Esophagus squamous epithelium (tissue), 5 donors: ENCODE measurements at regions not wholly inside any gene's neighbourhood (a gene's known extent, or its start where the extent isn't known, plus 50 kb on each side); places are given as distances from the start of the nearest gene placed in this dataset.

Experiments used
- DNase-seq: peaks from one replicate; lab custom pipeline; 2025; lab: John Stamatoyannopoulos, UW
- H3K27ac ChIP-seq, 4 donors: fragments of 200-600 bp; sonication (generic); one replicate each; pipeline ENCODE4 v1.5.1; 2016 to 2019; ENCODE audit warnings: mild to moderate bottlenecking in 1 of 4
- H3K27me3 ChIP-seq, 4 donors: fragments of 200-600 bp; sonication (generic); 1 replicate in 3 of 4; 2 replicates in 1 of 4; pipeline versions ENCODE4 v1.5.1 to v1.6.0; 2017 to 2021; ENCODE audit warnings: antibody characterized with exemption in 1 of 4
- H3K36me3 ChIP-seq, 3 donors: fragments of 200-600 bp; sonication (generic); one replicate each; pipeline ENCODE4 v1.5.1; 2016 to 2019
- H3K4me1 ChIP-seq, 3 donors: fragments of 200-600 bp; sonication (generic); one replicate each; pipeline ENCODE4 v1.5.1; 2017 to 2019
- H3K4me3 ChIP-seq, 4 donors: fragments of 200-600 bp; sonication (generic); 1 replicate in 3 of 4; 2 replicates in 1 of 4; pipeline ENCODE4 v1.5.1; 2016 to 2019; ENCODE audit warnings: mild to moderate bottlenecking in 2 of 4, moderate library complexity in 1 of 4
- H3K9me3 ChIP-seq, 3 donors: fragments of 200-600 bp; sonication (generic); one replicate each; pipeline ENCODE4 v1.5.1; 2016 to 2019
- CTCF ChIP-seq, 6 experiments: fragments of 450-650 bp in 4 of 6; fragments of 200-600 bp in 2 of 6; sonication (generic) in 2 of 6; IDR thresholded peaks; one replicate each; pipeline ENCODE4 v1.5.1; 2016 to 2019; ENCODE audit warnings: antibody characterized with exemption in 6 of 6, mild to moderate bottlenecking in 4 of 6, moderate library complexity in 4 of 6
- POLR2A ChIP-seq, 4 donors: fragments of 450-650 bp; IDR thresholded peaks; one replicate each; pipeline ENCODE4 v1.6.1; 2017; ENCODE audit warnings: antibody characterized with exemption in 4 of 4, mild to moderate bottlenecking in 4 of 4, moderate library complexity in 3 of 4
- WGBS, 2 donors: methylation state at CpG; one replicate each; pipeline ENCODE4 v1.1.5; 2018; 5-methylcytosine and 5-hydroxymethylcytosine counted together
- intact Hi-C: fragments of 100-400 bp; cut with DNase I; formaldehyde crosslinking; loops from one replicate; pipeline ENCODE4 v1.15.0; 2022
- donor health status: DM: yes; HTN: yes; CAD: no.

GRCh38 chr18:29003194-29003593 lies 826.3 kb upstream of the CDH2 start:
- H3K27me3 ChIP-seq: no peaks in the 10 kb centered on the region
- intact Hi-C loops: no loop called here

GRCh38 chr18:29002747-29003146 lies 825.8 kb upstream of the CDH2 start:
- no peak for TF ChIP-seq POLR2A (IDR thresholded peaks at IDR 0.05)
- TF ChIP-seq CTCF (IDR thresholded peaks at IDR 0.05): no peak
- no peak for DNase-seq
- Histone ChIP-seq H3K4me1 (no peaks in the 10 kb centered on the region), H3K27me3 (no peaks in the 10 kb centered on the region), H3K4me3 (no peak overlapping the region), H3K9me3 (no peaks in the 10 kb centered on the region), H3K36me3 (no peaks in the 10 kb centered on the region), H3K27ac (no peak overlapping the region)
- 58 to 60% methylated on average over 8 of the region's 8 CpGs for WGBS, 2 donors
- intact Hi-C loops: no loop called here

More at GRCh38 chr18:29003194-29003593, 826.3 kb upstream of the CDH2 start:
- DNase-seq: no peak
- WGBS, 2 donors: 71 to 86% methylated on average over 2 of the region's 2 CpGs
- H3K36me3 ChIP-seq: no peaks in the 10 kb centered on the region
- H3K27ac ChIP-seq: no peak overlapping the region
- no peak for TF ChIP-seq POLR2A (IDR thresholded peaks at IDR 0.05)
- TF ChIP-seq CTCF (IDR thresholded peaks at IDR 0.05): no peak
- H3K4me1 ChIP-seq: no peaks in the 10 kb centered on the region
- H3K4me3 ChIP-seq: no peak overlapping the region
- no peaks in the 10 kb centered on the region for H3K9me3 ChIP-seq

- Histone ChIP-seq H3K36me3 (no peaks in the 10 kb centered on the region), H3K4me3 (no peak overlapping the region), H3K9me3 (no peaks in the 10 kb centered on the region), H3K4me1 (no peaks in the 10 kb centered on the region), H3K27ac (no peak overlapping the region), H3K27me3 (no peaks in the 10 kb centered on the region)
- intact Hi-C loops: no loop called here
- WGBS, 2 donors: 77 to 88% methylated on average over 1 of the region's 1 CpG
- no peak for DNase-seq
- TF ChIP-seq CTCF (IDR thresholded peaks at IDR 0.05) (no peak), POLR2A (IDR thresholded peaks at IDR 0.05) (no peak)
Measured at GRCh38 chr18:28999726-29000125, 822.8 kb upstream of the CDH2 start.

- no peak for TF ChIP-seq CTCF (IDR thresholded peaks at IDR 0.05)
- no peak for TF ChIP-seq POLR2A (IDR thresholded peaks at IDR 0.05)
- Histone ChIP-seq H3K27ac (no peak overlapping the region), H3K9me3 (no peaks in the 10 kb centered on the region), H3K27me3 (no peaks in the 10 kb centered on the region), H3K4me1 (no peaks in the 10 kb centered on the region), H3K36me3 (no peaks in the 10 kb centered on the region), H3K4me3 (no peak overlapping the region)
- DNase-seq: no peak
- intact Hi-C loops: no loop called here
Measured at GRCh38 chr18:28995319-28995718, 818.4 kb upstream of the CDH2 start.

- H3K4me3 ChIP-seq: no peak overlapping the region
- no peak for DNase-seq
- WGBS, 2 donors: 14 to 24% methylated on average over 1 of the region's 1 CpG
- intact Hi-C loops: no loop called here
- no peaks in the 10 kb centered on the region for H3K27me3 ChIP-seq
- no peak for TF ChIP-seq POLR2A (IDR thresholded peaks at IDR 0.05)
- TF ChIP-seq CTCF (IDR thresholded peaks at IDR 0.05): no peak
- no peak overlapping the region for H3K27ac ChIP-seq
- H3K4me1 ChIP-seq: no peaks in the 10 kb centered on the region
- H3K36me3 ChIP-seq: no peaks in the 10 kb centered on the region
- H3K9me3 ChIP-seq: no peaks in the 10 kb centered on the region
Measured at GRCh38 chr18:28984731-28985130, 807.8 kb upstream of the CDH2 start.
